Smooth muscle cell (in vitro differentiated cells): ENCODE measurements at regions not wholly inside any gene's neighbourhood (a gene's known extent, or its start where the extent isn't known, plus 50 kb on each side); places are given as distances from the start of the nearest gene placed in this dataset.

Experiments
- DNase-seq: peaks from one replicate; lab custom pipeline; 2025; ENCODE audit not compliant: unreplicated experiment; lab: John Stamatoyannopoulos, UW
- H2AFZ ChIP-seq: fragments of 200-600 bp; sonication (generic); 2 replicates; pipeline ENCODE4 v1.6.0; 2016; ENCODE audit warnings: antibody characterized with exemption, low read depth, mild to moderate bottlenecking
- H3F3A ChIP-seq: fragments of 200-600 bp; sonication (generic); 2 replicates; pipeline ENCODE4 v1.6.0; 2017; ENCODE audit warnings: antibody characterized with exemption, low read depth
- H3K27ac ChIP-seq: fragments of 200-600 bp; sonication (generic); 2 replicates; pipeline ENCODE4 v1.5.1; 2016; ENCODE audit warnings: low read depth, mild to moderate bottlenecking
- H3K27me3 ChIP-seq: fragments of 200-600 bp; sonication (generic); 2 replicates; pipeline ENCODE4 v1.6.1; 2016; ENCODE audit warnings: low read depth, mild to moderate bottlenecking
- H3K36me3 ChIP-seq: fragments of 200-600 bp; sonication (generic); 2 replicates; pipeline ENCODE4 v1.5.1; 2016; ENCODE audit warnings: low read depth
- H3K4me1 ChIP-seq: fragments of 200-600 bp; sonication (generic); 2 replicates; pipeline ENCODE4 v1.5.1; 2016; ENCODE audit warnings: low read depth
- H3K4me2 ChIP-seq: fragments of 200-600 bp; sonication (generic); 2 replicates; pipeline ENCODE4 v1.6.0; 2016; ENCODE audit warnings: mild to moderate bottlenecking
- H3K4me3 ChIP-seq: fragments of 200-600 bp; sonication (generic); 2 replicates; pipeline ENCODE4 v1.5.1; 2016; ENCODE audit warnings: mild to moderate bottlenecking
- H3K79me2 ChIP-seq: fragments of 200-600 bp; sonication (generic); 2 replicates; pipeline ENCODE4 v1.6.0; 2016; ENCODE audit warnings: low read depth, mild to moderate bottlenecking
- H3K9ac ChIP-seq: fragments of 200-600 bp; sonication (generic); 2 replicates; pipeline ENCODE4 v1.6.0; 2016; ENCODE audit warnings: low read depth
- H3K9me3 ChIP-seq: fragments of 200-600 bp; sonication (generic); replicated peaks from 2 replicates; pipeline ENCODE4 v1.5.1; 2016; ENCODE audit warnings: low read depth
- H4K20me1 ChIP-seq: fragments of 200-600 bp; sonication (generic); 2 replicates; pipeline ENCODE4 v1.6.0; 2016; ENCODE audit warnings: low read depth
- WGBS: methylation state at CpG from one replicate; pipeline ENCODE4 v1.1.7; 2016; ENCODE audit warnings: low lambda C conversion rate; 5-methylcytosine and 5-hydroxymethylcytosine counted together
- TF ChIP-seq, protein P1 (sequence below): fragments of 200-600 bp; sonication (generic); IDR thresholded peaks from 2 replicates; pipeline ENCODE4 v1.5.1; 2017; ENCODE audit warnings: borderline replicate concordance, mild to moderate bottlenecking, antibody characterized with exemption; ENCODE audit not compliant: insufficient read depth, poor library complexity, severe bottlenecking

DNA sequence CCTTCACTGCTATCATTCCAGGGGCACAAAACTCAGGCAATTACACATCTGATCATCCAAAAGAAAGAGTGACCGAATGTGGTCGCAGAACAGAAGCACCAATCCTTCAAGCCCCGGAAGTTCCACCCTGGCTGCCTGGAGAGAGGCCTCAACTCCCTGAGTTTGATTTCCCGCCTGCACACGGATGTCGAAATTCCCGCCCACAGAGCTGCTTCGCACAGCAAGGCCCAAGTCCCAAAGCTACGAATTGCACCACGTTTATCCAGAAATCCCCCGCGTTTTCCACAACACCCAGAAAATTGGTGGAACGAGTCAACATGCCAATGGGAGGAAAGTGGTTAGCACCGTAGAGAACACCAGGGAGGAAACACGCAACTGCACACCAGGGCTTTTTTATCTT is 445.4 kb downstream of the EIPR1 start:
- Histone ChIP-seq H3K79me2 (no peaks in the 10 kb centered on the region), H3F3A (no peaks in the 10 kb centered on the region), H3K9ac (no peak overlapping the region), H2AFZ (no peak overlapping the region), H3K4me3 (no peak overlapping the region), H3K27ac (no peak overlapping the region), H3K4me2 (no peak overlapping the region), H4K20me1 (no peaks in the 10 kb centered on the region), H3K4me1 (no peaks in the 10 kb centered on the region), H3K27me3 (no peaks in the 10 kb centered on the region), H3K36me3 (no peaks in the 10 kb centered on the region), H3K9me3 (no peaks in the 10 kb centered on the region)
- TF ChIP-seq, protein P1, sequence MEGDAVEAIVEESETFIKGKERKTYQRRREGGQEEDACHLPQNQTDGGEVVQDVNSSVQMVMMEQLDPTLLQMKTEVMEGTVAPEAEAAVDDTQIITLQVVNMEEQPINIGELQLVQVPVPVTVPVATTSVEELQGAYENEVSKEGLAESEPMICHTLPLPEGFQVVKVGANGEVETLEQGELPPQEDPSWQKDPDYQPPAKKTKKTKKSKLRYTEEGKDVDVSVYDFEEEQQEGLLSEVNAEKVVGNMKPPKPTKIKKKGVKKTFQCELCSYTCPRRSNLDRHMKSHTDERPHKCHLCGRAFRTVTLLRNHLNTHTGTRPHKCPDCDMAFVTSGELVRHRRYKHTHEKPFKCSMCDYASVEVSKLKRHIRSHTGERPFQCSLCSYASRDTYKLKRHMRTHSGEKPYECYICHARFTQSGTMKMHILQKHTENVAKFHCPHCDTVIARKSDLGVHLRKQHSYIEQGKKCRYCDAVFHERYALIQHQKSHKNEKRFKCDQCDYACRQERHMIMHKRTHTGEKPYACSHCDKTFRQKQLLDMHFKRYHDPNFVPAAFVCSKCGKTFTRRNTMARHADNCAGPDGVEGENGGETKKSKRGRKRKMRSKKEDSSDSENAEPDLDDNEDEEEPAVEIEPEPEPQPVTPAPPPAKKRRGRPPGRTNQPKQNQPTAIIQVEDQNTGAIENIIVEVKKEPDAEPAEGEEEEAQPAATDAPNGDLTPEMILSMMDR, result no peak
- DNase-seq, result no peak
- WGBS, result 78% methylated on average over 15 of the region's 15 CpGs

DNA sequence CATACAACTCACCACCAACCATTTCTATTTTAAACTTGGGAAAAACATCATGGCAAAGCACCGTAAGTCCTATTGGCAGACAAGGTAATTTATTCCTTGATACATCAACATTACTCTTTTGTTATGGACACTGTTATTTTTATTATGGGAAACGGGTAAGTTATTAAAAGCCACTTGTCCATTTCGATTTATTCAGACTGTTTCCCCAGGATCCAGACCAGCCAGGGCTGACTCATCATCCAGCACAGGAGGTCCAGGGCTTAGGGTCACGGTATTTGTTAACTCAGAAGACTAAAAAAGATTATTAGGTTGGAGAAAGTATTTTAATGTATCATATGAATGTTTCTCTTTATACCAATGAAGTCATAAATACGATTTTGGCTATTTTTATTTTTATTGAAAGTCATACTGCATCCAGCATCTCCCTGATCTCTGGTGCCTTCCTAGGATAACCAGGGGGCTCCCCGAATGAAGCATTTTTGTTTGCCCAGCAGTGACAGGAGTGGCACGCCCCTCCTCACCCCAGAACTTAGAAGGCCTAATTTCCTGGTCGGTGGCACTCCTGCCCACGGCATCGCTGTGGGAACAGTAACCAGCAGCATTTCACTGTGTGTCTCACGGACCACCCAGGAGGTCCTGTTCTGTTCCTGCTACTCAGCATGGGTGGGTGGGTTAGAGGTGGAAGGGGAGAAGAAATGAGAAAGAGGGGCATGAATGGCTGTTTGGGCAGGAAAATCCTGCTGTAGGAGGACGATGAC is 446.1 kb downstream of the EIPR1 start:
- Histone ChIP-seq H2AFZ (no peak overlapping the region), H3K27me3 (no peaks in the 10 kb centered on the region), H3K4me2 (no peak overlapping the region), H3K27ac (no peak overlapping the region), H4K20me1 (no peaks in the 10 kb centered on the region), H3K79me2 (no peaks in the 10 kb centered on the region), H3K4me1 (no peaks in the 10 kb centered on the region), H3F3A (no peaks in the 10 kb centered on the region), H3K36me3 (no peaks in the 10 kb centered on the region), H3K4me3 (no peak overlapping the region), H3K9me3 (no peaks in the 10 kb centered on the region), H3K9ac (no peak overlapping the region)
- TF ChIP-seq, protein P1, result no peak
- 79% methylated on average over 12 of the region's 12 CpGs for WGBS
- DNase-seq, result no peak

DNA sequence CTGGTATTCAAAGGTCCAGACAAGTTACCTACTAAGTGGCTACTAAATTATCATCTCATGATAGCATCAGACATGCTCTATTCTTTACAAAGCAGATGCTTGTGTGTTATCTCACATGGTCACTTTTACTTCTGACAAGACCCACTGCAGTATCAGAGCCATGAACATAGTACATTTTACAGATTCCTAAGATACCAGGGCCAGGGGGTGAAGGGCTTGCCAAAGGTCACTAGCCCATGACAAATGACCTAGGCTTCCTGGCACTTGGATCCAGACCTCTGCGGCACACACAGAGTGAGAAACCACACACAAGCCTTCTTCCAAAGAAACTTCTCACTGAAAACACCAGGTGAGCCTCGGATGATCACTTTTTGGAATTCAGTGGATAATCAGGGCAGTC is 446.8 kb downstream of the EIPR1 start:
- no peak overlapping the region for H3K9ac ChIP-seq
- H3K27ac ChIP-seq, result no peak overlapping the region
- no peak overlapping the region for H2AFZ ChIP-seq
- no peaks in the 10 kb centered on the region for H3K27me3 ChIP-seq
- no peaks in the 10 kb centered on the region for H4K20me1 ChIP-seq
- DNase-seq, result no peak
- TF ChIP-seq, protein P1, result no peak
- no peak overlapping the region for H3K4me2 ChIP-seq
- H3F3A ChIP-seq, result no peaks in the 10 kb centered on the region
- no peaks in the 10 kb centered on the region for H3K79me2 ChIP-seq
- H3K4me3 ChIP-seq, result no peak overlapping the region
- H3K9me3 ChIP-seq, result no peaks in the 10 kb centered on the region
- WGBS, result 85% methylated on average over 2 of the region's 2 CpGs
- no peaks in the 10 kb centered on the region for H3K36me3 ChIP-seq
- no peaks in the 10 kb centered on the region for H3K4me1 ChIP-seq

DNA sequence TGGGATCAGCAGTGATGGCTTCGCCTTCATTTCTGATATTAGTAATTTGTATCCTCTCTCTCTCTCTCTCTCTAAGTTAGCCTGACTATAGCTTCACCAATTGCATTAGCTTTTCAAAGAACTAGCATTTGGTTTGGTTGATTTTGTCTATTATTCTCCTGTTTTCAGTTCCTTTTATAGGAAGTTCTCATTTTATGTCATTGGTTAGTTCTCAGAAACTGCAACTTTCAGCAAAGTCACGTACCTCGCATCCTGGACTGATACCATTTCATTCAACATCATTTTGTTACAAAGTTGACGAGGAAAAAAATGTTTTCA is 450.8 kb downstream of the EIPR1 start:
- no peaks in the 10 kb centered on the region for H3K79me2 ChIP-seq
- H4K20me1 ChIP-seq, result no peaks in the 10 kb centered on the region
- H3K4me3 ChIP-seq, result no peak overlapping the region
- H3K27ac ChIP-seq, result no peak overlapping the region
- no peak overlapping the region for H3K4me2 ChIP-seq
- no peaks in the 10 kb centered on the region for H3K9me3 ChIP-seq
- H3K36me3 ChIP-seq, result no peaks in the 10 kb centered on the region
- TF ChIP-seq, protein P1, result no peak
- DNase-seq, result no peak
- H3K4me1 ChIP-seq, result no peaks in the 10 kb centered on the region
- H2AFZ ChIP-seq, result no peak overlapping the region
- H3K9ac ChIP-seq, result no peak overlapping the region
- no peaks in the 10 kb centered on the region for H3F3A ChIP-seq
- no peaks in the 10 kb centered on the region for H3K27me3 ChIP-seq
- 69% methylated on average over 4 of the region's 4 CpGs for WGBS
